ENCODE measurements at regions not wholly inside any gene's neighbourhood (a gene's known extent, or its start where the extent isn't known, plus 50 kb on each side); places are given as distances from the start of the nearest gene placed in this dataset.

- Histone ChIP-seq H3K36me3 (ENCODE audit: control insufficient read depth, insufficient read depth, low read length) (no peaks in the 10 kb centered on the region), H3K27ac (ENCODE audit: insufficient read depth, low read length, poor library complexity, severe bottlenecking) (no peak overlapping the region), H3K27me3 (replicated peaks; ENCODE audit: control insufficient read depth, insufficient read depth, low read length, poor library complexity, severe bottlenecking) (no peaks in the 10 kb centered on the region), H3K4me3 (ENCODE audit: insufficient read depth, low read depth, low read length, poor library complexity, severe bottlenecking) (peak overlapping the region; percentile 70), H3K4me1 (ENCODE audit: control insufficient read depth, insufficient read depth, low read length, poor library complexity, severe bottlenecking) (peaks cover 2% of the 10 kb centered on the region), H3K9me3 (ENCODE audit: control insufficient read depth, low read length) (no peaks in the 10 kb centered on the region)
- no peak for DNase-seq
Measured at GRCh38 chr5:127228540-127229184, 61.9 kb upstream of the MEGF10 start.

- peak overlapping the region; percentile 70 for H3K4me3 ChIP-seq (ENCODE audit: insufficient read depth, low read depth, low read length, poor library complexity, severe bottlenecking)
- peak; percentile 3 to 18 (median 5) for DNase-seq
- peaks cover 2% of the 10 kb centered on the region for H3K4me1 ChIP-seq (ENCODE audit: control insufficient read depth, insufficient read depth, low read length, poor library complexity, severe bottlenecking)
- no peaks in the 10 kb centered on the region for H3K9me3 ChIP-seq (ENCODE audit: control insufficient read depth, low read length)
- peak overlapping the region; percentile 47 for H3K27ac ChIP-seq (ENCODE audit: insufficient read depth, low read length, poor library complexity, severe bottlenecking)
- H3K27me3 ChIP-seq (replicated peaks; ENCODE audit: control insufficient read depth, insufficient read depth, low read length, poor library complexity, severe bottlenecking), result no peaks in the 10 kb centered on the region
- no peaks in the 10 kb centered on the region for H3K36me3 ChIP-seq (ENCODE audit: control insufficient read depth, insufficient read depth, low read length)
Measured at GRCh38 chr5:127229185-127229889, 61.3 kb upstream of the MEGF10 start.

- DNase-seq, result no peak
- Histone ChIP-seq H3K27me3 (replicated peaks; ENCODE audit: control insufficient read depth, insufficient read depth, low read length, poor library complexity, severe bottlenecking) (no peaks in the 10 kb centered on the region), H3K9me3 (ENCODE audit: control insufficient read depth, low read length) (no peaks in the 10 kb centered on the region), H3K4me1 (ENCODE audit: control insufficient read depth, insufficient read depth, low read length, poor library complexity, severe bottlenecking) (peaks cover 2% of the 10 kb centered on the region), H3K27ac (ENCODE audit: insufficient read depth, low read length, poor library complexity, severe bottlenecking) (no peak overlapping the region), H3K4me3 (ENCODE audit: insufficient read depth, low read depth, low read length, poor library complexity, severe bottlenecking) (no peak overlapping the region), H3K36me3 (ENCODE audit: control insufficient read depth, insufficient read depth, low read length) (no peaks in the 10 kb centered on the region)
Measured at GRCh38 chr5:127231118-127231517, 59.5 kb upstream of the MEGF10 start.

GRCh38 chr5:127233590-127233989 lies 57.0 kb upstream of the MEGF10 start:
- DNase-seq, result no peak
- H3K4me3 ChIP-seq (ENCODE audit: insufficient read depth, low read depth, low read length, poor library complexity, severe bottlenecking), result no peak overlapping the region
- H3K36me3 ChIP-seq (ENCODE audit: control insufficient read depth, insufficient read depth, low read length), result no peaks in the 10 kb centered on the region
- peaks cover 2% of the 10 kb centered on the region for H3K4me1 ChIP-seq (ENCODE audit: control insufficient read depth, insufficient read depth, low read length, poor library complexity, severe bottlenecking)
- H3K27ac ChIP-seq (ENCODE audit: insufficient read depth, low read length, poor library complexity, severe bottlenecking), result no peak overlapping the region
- no peaks in the 10 kb centered on the region for H3K9me3 ChIP-seq (ENCODE audit: control insufficient read depth, low read length)
- no peaks in the 10 kb centered on the region for H3K27me3 ChIP-seq (replicated peaks; ENCODE audit: control insufficient read depth, insufficient read depth, low read length, poor library complexity, severe bottlenecking)

- Histone ChIP-seq H3K4me3 (ENCODE audit: insufficient read depth, low read depth, low read length, poor library complexity, severe bottlenecking) (no peak overlapping the region), H3K4me1 (ENCODE audit: control insufficient read depth, insufficient read depth, low read length, poor library complexity, severe bottlenecking) (no peaks in the 10 kb centered on the region), H3K36me3 (ENCODE audit: control insufficient read depth, insufficient read depth, low read length) (no peaks in the 10 kb centered on the region), H3K9me3 (ENCODE audit: control insufficient read depth, low read length) (no peaks in the 10 kb centered on the region), H3K27ac (ENCODE audit: insufficient read depth, low read length, poor library complexity, severe bottlenecking) (no peak overlapping the region), H3K27me3 (replicated peaks; ENCODE audit: control insufficient read depth, insufficient read depth, low read length, poor library complexity, severe bottlenecking) (no peaks in the 10 kb centered on the region)
- DNase-seq, result no peak
Measured at GRCh38 chr5:127235136-127235535, 55.5 kb upstream of the MEGF10 start.

GRCh38 chr5:127236254-127236653 lies 54.3 kb upstream of the MEGF10 start:
- Histone ChIP-seq H3K27ac (ENCODE audit: insufficient read depth, low read length, poor library complexity, severe bottlenecking) (no peak overlapping the region), H3K27me3 (replicated peaks; ENCODE audit: control insufficient read depth, insufficient read depth, low read length, poor library complexity, severe bottlenecking) (no peaks in the 10 kb centered on the region), H3K9me3 (ENCODE audit: control insufficient read depth, low read length) (no peaks in the 10 kb centered on the region), H3K36me3 (ENCODE audit: control insufficient read depth, insufficient read depth, low read length) (no peaks in the 10 kb centered on the region), H3K4me1 (ENCODE audit: control insufficient read depth, insufficient read depth, low read length, poor library complexity, severe bottlenecking) (no peaks in the 10 kb centered on the region), H3K4me3 (ENCODE audit: insufficient read depth, low read depth, low read length, poor library complexity, severe bottlenecking) (no peak overlapping the region)
- DNase-seq, result no peak
